ENCODE measurements at regions not wholly inside any gene's neighbourhood (a gene's known extent, or its start where the extent isn't known, plus 50 kb on each side); places are given as distances from the start of the nearest gene placed in this dataset.
A peak's percentile ranks its signal among the peaks of the same experiment; 100 is the strongest.
"Not testable (repeated sequence)": the region's sequence is repeated elsewhere in the genome, so short reads cannot be mapped to it uniquely, and the experiment has no call there.

DNA sequence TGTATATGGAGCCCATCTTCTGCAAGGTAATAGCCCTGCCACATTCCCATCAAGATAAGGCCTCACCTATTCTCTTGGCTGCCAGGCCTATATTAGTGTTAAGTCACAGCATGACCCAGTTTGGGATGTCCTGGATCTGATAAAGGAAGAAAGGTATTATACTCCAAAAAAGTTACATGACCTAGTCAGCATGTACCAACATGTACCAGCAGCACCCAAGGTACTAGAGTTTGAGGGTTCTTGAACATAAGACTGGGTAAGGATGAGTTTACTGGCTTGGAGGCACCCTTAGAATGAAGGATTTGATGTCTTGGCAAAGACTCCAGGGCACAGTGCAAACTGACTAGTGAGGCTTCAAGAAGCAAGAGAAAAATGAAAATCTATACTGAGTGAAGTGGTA is 232.5 kb downstream of the SQOR start:
- no peak overlapping the region for H3K4me3 Mint-ChIP-seq
- H3K27ac Mint-ChIP-seq, result no peak overlapping the region
- H3K36me3 Mint-ChIP-seq, result no peaks in the 10 kb centered on the region
- H3K4me1 Mint-ChIP-seq, result no peaks in the 10 kb centered on the region
- ATAC-seq (replicated peaks), result no peak
- H3K9me3 Mint-ChIP-seq, result peaks cover 6 to 7% of the 10 kb centered on the region in 2 donors
- no peak for DNase-seq
- H3K27me3 Mint-ChIP-seq, result peaks cover 0 to 6% of the 10 kb centered on the region in 2 donors

DNA sequence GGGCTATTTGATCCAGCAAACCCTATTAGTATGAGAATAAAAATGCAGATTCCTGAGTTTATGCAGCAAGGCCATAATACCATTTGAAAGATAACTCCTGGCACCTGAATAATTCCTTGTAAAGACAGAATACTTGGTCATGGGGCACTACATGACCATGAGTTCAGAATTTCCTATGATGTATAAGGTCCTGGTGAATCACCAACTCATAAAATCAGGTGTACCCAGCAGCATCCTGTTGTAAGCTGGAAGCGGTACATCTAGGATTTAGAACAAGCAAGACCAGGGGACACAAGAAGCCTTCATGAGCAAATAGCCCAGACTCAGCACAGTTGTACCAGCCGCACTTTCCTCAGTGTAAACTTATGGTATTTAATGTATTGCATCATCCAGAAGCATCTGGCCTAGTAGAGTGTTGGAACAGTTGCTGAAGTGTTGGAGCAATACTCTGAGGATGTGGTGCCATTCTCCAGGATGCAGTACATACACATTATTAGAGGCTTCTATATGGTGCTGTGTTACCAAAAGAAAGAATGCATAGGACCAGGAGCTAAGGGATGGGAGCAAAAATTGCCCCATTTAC is 233.4 kb downstream of the SQOR start:
- ATAC-seq (replicated peaks) (no peak), DNase-seq (no peak)
- H3K36me3 Mint-ChIP-seq, result no peaks in the 10 kb centered on the region
- peaks cover 9 to 14% of the 10 kb centered on the region in 2 donors for H3K9me3 Mint-ChIP-seq
- H3K27me3 Mint-ChIP-seq, result peaks cover 0 to 6% of the 10 kb centered on the region in 2 donors
- H3K4me3 Mint-ChIP-seq, result no peak overlapping the region
- no peak overlapping the region for H3K27ac Mint-ChIP-seq
- no peaks in the 10 kb centered on the region for H3K4me1 Mint-ChIP-seq

DNA sequence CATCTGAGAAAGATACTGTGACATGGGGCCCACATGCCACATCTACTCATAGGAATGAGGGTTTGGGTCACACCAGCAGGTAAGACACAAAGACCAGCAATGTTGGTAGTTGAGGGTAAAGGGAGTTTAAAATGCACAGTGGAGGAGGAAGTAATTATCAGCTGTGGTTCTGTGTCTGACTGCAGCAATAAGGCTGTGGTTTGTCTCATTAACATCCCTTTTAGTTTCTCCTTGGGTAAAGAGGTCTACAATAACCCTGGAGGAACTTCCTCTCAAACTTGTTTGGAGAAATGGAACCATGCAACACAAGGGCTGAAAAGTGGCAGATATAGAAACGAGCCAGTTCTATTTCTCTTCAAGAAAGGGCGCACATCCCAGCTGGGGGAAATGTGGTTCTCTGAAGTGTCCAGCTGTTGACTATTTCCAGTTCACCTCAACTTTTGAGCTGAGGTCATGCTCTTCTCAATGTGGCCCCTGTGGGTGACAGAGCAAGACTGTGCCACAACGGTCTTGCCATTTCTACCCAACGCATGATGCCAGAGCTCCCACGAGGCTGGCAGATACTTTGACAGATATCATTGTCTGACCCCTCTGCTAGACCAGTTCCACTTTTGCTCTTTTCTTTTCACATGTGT is 234.3 kb downstream of the SQOR start:
- Mint-ChIP-seq H3K27ac (no peak overlapping the region), H3K27me3 (peaks cover 0 to 6% of the 10 kb centered on the region in 2 donors), H3K36me3 (no peaks in the 10 kb centered on the region), H3K9me3 (peaks cover 9 to 16% of the 10 kb centered on the region in 2 donors), H3K4me3 (no peak overlapping the region), H3K4me1 (no peaks in the 10 kb centered on the region)
- DNase-seq (no peak), ATAC-seq (replicated peaks) (peak; percentile 55 to 59)

DNA sequence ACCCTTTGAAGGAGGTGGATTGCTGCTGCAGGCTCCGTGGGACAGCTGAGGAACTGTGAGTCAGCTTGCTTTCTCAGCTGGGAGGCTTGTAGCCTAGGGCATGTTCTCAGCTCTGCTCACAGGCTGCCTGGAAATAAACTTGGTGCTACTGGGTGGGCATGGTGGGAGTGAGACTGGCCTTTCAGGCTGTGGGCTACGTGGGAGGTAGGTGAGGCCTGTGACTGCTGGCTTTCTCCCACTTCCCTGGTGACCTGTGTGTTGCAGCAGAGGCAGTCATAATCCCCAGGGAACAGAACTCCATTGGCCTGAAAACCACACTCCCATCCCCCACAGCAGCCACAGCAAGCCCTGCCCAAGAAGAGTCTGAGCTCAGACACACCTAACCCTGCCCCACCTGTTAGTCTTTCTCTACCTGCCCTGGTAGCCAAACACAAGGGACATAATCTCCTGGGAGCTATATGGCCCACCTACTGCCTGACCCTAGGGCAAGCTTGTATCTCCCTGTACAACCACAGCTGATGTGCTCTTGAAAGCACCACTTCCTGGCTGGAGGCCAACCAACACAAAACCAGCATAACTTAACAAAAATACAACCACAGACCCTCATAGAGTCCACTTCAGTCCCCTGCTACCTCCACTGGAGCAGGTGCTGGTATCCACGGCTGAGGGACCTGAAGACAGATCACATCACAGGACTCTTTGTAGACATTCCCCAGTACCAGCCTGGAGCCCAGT is 236.5 kb downstream of the SQOR start:
- no peak overlapping the region for H3K27ac Mint-ChIP-seq

DNA sequence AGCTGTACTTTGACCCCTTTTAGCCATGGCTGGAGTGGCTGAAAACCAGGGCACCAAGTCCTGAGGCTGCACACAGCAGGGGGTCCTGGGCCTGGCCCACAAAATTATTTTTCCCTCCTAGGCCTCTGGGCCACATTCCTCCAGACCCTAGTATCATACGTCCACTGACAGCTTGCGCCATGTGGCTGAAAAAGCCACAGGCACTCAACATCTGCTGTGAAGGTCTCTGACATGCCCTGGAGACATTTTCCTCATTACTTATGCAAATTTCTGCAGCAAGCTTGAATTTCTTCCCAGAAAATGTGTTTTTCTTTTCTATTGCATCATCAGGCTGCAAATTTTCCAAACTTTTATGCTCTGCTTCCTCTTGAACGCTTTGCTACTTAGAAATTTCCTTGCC is 239.0 kb downstream of the SQOR start:
- ATAC-seq (replicated peaks), result no peak
- Mint-ChIP-seq H3K9me3 (peaks cover 20 to 27% of the 10 kb centered on the region in 2 donors), H3K4me1 (no peaks in the 10 kb centered on the region), H3K27ac (no peak overlapping the region), H3K4me3 (no peak overlapping the region), H3K36me3 (no peaks in the 10 kb centered on the region), H3K27me3 (peaks cover 0 to 6% of the 10 kb centered on the region in 2 donors)
- DNase-seq, result no peak

More for the DNA sequence above, 236.5 kb downstream of the SQOR start:
- peaks cover 0 to 6% of the 10 kb centered on the region in 2 donors for H3K27me3 Mint-ChIP-seq
- no peaks in the 10 kb centered on the region for H3K4me1 Mint-ChIP-seq
- no peak overlapping the region for H3K4me3 Mint-ChIP-seq
- DNase-seq (no peak), ATAC-seq (replicated peaks) (no peak)
- no peaks in the 10 kb centered on the region for H3K36me3 Mint-ChIP-seq
- peaks cover 14 to 24% of the 10 kb centered on the region in 2 donors for H3K9me3 Mint-ChIP-seq

DNA sequence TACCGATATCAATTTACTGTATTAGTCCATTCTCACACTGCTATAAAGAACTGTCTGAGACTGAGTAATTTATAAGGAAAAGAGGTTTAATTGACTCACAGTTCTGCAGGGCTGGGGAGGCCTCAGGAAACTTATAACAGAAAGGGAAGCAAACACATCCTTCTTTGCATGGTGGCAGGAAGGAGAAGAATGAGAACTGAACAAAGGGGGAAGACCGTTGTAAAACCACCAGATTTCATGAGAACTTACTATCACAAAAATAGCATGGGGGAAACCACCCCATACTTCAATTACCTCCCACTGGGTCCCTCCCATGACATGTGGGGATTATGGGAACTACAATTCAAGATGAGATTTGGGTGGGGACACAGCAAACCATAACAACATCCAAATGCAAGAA is 239.7 kb downstream of the SQOR start:
- not testable (repeated sequence) for H3K27me3 Mint-ChIP-seq; H3K4me1 Mint-ChIP-seq; H3K27ac Mint-ChIP-seq; DNase-seq; ATAC-seq (replicated peaks); H3K36me3 Mint-ChIP-seq; H3K4me3 Mint-ChIP-seq
- H3K9me3 Mint-ChIP-seq, result peaks cover 20 to 27% of the 10 kb centered on the region in 2 donors

DNA sequence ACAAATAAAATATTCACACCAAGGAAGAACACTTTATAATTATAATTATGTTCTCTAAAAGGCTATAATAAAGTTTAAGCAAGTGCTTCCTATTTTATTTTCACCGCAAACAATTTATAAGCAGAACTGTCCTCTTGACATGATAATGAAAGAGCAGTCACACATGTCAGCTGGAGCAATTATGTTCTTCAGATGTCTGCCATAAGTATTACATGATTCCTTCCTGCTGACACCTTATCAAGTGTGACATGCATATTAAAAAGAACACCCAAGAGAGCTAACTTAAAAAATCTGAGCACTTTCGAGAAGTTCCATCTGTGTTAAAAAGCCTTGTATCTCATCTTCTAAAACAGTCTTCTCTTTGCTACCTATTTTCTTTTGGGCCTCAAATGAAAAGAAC is 249.5 kb downstream of the SQOR start:
- peaks cover 0 to 1% of the 10 kb centered on the region in 2 donors for H3K4me1 Mint-ChIP-seq
- no peak overlapping the region for H3K27ac Mint-ChIP-seq
- H3K27me3 Mint-ChIP-seq, result no peaks in the 10 kb centered on the region

DNA sequence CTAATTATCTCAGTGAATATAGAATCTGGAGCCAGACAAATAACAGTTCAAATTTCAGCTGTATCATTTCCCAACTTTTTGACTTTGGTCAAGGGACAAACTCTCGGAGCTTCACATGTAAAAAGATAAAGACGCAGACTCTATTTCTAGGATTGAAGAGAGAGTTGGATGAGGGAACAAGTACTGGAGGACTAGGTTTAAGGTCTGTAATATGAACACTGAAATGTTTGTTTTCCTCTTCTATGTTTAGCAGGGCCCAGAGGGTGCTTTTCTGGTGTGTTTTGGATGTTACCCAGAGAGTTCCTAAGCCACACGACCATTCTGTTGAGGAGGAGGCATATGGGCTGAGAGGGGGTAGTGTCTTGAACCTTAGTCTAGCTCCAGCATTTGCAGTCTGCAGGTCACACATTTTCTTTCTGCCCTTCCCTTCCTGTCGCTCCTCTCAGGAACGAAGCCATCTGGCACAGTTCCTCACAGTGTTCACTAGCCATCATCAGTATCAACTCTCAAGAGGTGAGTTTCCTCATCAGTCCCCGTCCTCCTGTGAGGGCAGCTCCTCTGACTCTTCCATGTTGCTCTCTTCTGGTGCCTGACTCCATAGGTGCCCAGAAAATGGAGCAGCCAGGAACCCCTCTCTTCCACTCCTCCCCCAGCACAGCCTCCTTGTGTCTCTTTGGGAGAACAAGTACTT is 250.1 kb downstream of the SQOR start:
- Mint-ChIP-seq H3K4me1 (peaks cover 0 to 1% of the 10 kb centered on the region in 2 donors), H3K4me3 (no peak overlapping the region), H3K36me3 (no peaks in the 10 kb centered on the region), H3K27me3 (no peaks in the 10 kb centered on the region), H3K9me3 (peaks cover 0 to 2% of the 10 kb centered on the region in 2 donors), H3K27ac (no peak overlapping the region)
- DNase-seq, result no peak
- ATAC-seq (replicated peaks), result no peak

More for the DNA sequence above, 249.5 kb downstream of the SQOR start:
- no peak for ATAC-seq (replicated peaks)
- DNase-seq, result no peak
- H3K9me3 Mint-ChIP-seq, result peaks cover 0 to 2% of the 10 kb centered on the region in 2 donors
- no peak overlapping the region for H3K4me3 Mint-ChIP-seq
- no peaks in the 10 kb centered on the region for H3K36me3 Mint-ChIP-seq

DNA sequence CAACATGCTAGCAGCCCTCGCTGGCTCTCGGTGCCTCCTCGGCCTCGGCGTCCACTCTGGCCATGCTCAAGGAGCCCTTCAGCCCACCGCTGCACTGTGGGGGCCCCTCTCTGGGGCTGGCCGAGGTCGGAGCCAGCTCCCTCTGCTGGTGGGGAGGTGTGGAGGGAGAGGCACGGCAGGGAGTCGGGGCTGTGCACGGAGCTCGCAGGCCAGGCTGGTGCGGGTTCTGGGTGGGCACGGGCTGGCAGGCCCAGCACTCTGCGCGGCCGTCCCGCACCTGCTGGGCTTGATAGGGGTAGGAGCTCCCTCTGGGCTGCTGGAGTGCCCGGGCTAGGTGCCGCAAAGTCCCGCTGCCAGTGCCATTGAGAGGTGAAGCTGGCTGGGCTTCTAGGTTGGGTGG is 251.0 kb downstream of the SQOR start:
- no peaks in the 10 kb centered on the region for H3K27me3 Mint-ChIP-seq
- H3K4me3 Mint-ChIP-seq, result no peak overlapping the region
- H3K36me3 Mint-ChIP-seq, result no peaks in the 10 kb centered on the region
- no peak for ATAC-seq (replicated peaks)
- peaks cover 0 to 2% of the 10 kb centered on the region in 2 donors for H3K9me3 Mint-ChIP-seq
- DNase-seq, result no peak
- no peak overlapping the region for H3K27ac Mint-ChIP-seq
- peaks cover 0 to 1% of the 10 kb centered on the region in 2 donors for H3K4me1 Mint-ChIP-seq

DNA sequence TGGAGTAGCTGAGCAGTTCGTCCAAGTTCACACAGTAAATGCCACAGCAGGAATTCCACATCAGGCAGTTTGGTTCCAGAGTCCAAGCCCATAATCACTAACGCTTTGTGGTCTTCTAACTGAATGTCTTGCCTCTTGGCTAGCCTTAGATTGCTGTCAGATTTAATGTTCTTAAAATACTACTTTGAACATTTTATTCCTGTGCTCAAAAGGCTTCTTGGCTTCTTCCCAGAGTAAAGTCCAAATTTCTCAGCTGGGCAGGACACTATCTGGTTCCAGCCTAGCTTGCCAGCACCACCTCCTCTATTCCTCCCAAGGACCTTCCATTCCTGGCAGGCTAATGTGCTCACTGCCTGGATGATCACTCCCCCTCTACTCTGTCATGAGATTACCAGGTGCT is 256.9 kb downstream of the SQOR start:
- Mint-ChIP-seq H3K9me3 (no peaks in the 10 kb centered on the region), H3K36me3 (no peaks in the 10 kb centered on the region), H3K27ac (no peak overlapping the region), H3K4me1 (peaks cover 0 to 1% of the 10 kb centered on the region in 2 donors), H3K4me3 (no peak overlapping the region), H3K27me3 (no peaks in the 10 kb centered on the region)
- DNase-seq (no peak), ATAC-seq (replicated peaks) (no peak)

DNA sequence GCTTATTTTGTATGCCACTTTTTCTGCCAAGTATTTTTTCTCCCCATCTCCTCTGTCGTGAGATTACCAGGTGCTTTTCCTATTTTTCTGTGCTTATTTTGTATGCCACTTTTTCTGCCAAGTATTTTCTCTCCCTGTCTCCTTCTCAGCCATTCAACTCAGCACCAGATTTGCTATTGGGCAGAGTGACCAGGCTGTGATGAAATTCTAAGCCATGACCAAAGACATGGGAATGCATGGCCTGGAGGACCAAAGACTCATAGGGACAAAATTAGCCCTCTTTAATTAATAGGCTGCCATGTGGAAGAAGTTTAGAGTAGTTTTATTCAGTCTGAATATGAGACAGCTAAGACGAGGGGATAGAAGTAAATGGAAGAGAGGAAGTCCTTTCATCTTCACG is 257.4 kb downstream of the SQOR start:
- ATAC-seq (replicated peaks), result no peak
- no peak for DNase-seq
- no peaks in the 10 kb centered on the region for H3K9me3 Mint-ChIP-seq
- H3K36me3 Mint-ChIP-seq, result no peaks in the 10 kb centered on the region
- no peaks in the 10 kb centered on the region for H3K27me3 Mint-ChIP-seq
- H3K4me3 Mint-ChIP-seq, result no peak overlapping the region
- H3K4me1 Mint-ChIP-seq, result peaks cover 0 to 1% of the 10 kb centered on the region in 2 donors
- H3K27ac Mint-ChIP-seq, result no peak overlapping the region

DNA sequence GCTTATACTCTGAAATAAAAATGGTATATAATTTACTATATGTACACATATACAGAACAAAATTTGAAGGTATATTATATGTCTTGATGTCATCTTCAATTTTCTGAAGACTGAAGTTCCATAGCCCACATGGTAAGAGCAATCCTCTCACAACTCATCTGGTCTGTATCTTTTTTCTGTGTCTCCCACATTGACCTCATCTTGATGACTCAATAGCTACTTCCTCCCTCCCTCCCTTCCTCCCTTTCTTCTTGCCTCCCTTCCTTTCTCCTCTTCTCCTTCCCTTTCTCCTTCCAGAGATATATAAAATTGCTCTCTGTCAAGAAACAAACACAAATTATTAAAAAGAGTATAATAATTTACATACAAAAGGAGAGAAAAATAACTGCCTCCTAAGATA is 268.5 kb downstream of the SQOR start:
- Mint-ChIP-seq H3K4me3 (no peak overlapping the region), H3K36me3 (no peaks in the 10 kb centered on the region), H3K27me3 (peaks cover 0 to 4% of the 10 kb centered on the region in 2 donors), H3K9me3 (peaks cover 2 to 5% of the 10 kb centered on the region in 2 donors), H3K4me1 (no peaks in the 10 kb centered on the region), H3K27ac (no peak overlapping the region)
- DNase-seq, result no peak
- no peak for ATAC-seq (replicated peaks)

DNA sequence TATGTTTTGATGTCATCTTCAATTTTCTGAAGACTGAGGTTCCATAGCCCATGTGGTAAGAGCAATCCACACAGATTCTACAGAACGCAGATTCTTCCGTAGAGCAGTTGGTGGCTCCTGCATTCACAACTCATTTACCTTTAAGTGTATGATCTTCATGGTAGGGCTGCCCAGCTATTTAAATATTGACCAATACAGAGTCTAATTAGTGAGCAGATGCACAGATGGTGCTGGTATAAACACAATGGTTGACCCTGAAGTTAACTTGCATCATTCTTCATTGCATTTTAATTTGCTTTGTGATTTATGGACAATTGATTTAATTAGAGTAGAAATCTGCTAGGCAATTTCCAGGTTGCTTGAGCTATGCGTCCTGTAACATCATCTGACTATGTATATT is 269.2 kb downstream of the SQOR start:
- Mint-ChIP-seq H3K9me3 (peaks cover 4 to 8% of the 10 kb centered on the region in 2 donors), H3K27ac (no peak overlapping the region), H3K4me1 (no peaks in the 10 kb centered on the region), H3K36me3 (no peaks in the 10 kb centered on the region), H3K4me3 (no peak overlapping the region), H3K27me3 (peaks cover 0 to 4% of the 10 kb centered on the region in 2 donors)
- DNase-seq, result no peak
- no peak for ATAC-seq (replicated peaks)

DNA sequence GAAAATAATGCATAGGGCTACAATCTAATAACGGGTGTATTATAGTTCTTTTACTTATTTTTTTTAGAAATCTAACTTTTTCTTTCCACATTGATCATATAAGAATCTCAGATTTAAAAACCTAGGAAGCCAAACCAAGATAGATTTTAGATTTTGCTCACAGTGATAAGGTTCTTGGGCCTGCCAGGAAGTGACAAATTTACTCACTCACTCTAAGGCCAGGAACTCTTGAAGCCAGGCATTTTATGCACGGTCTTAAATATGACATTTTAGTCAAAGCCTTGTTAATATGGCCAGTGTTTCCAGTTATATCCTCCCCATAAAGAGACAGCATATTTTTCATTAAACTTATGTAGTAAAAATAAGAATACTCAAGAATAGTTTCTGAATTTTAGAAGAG is 271.4 kb downstream of the SQOR start:
- no peaks in the 10 kb centered on the region for H3K4me1 Mint-ChIP-seq
- H3K36me3 Mint-ChIP-seq, result no peaks in the 10 kb centered on the region
- no peak for DNase-seq
- H3K9me3 Mint-ChIP-seq, result peaks cover 4 to 8% of the 10 kb centered on the region in 2 donors
- no peak for ATAC-seq (replicated peaks)
- no peaks in the 10 kb centered on the region for H3K27me3 Mint-ChIP-seq
- H3K4me3 Mint-ChIP-seq, result no peak overlapping the region
- H3K27ac Mint-ChIP-seq, result no peak overlapping the region
